MG63 (cell line): ENCODE measurements at regions not wholly inside any gene's neighbourhood (a gene's known extent, or its start where the extent isn't known, plus 50 kb on each side); places are given as distances from the start of the nearest gene placed in this dataset.

ENCODE experiments used
- DNase-seq: peaks from one replicate; pipeline ENCODE4 v3.0.0-alpha.2; 2020
- H3K27me3 ChIP-seq: fragments of 250-450 bp; sonication (Bioruptor Pico); 2 replicates; pipeline ENCODE4 v1.5.1; 2020; ENCODE audit warnings: mild to moderate bottlenecking, moderate library complexity
- H3K36me3 ChIP-seq: fragments of 250-450 bp; sonication (Bioruptor Pico); 2 replicates; pipeline ENCODE4 v1.5.1; 2020; ENCODE audit warnings: mild to moderate bottlenecking, moderate library complexity
- H3K4me3 ChIP-seq: fragments of 250-450 bp; sonication (Bioruptor Pico); 2 replicates; pipeline ENCODE4 v1.5.1; 2020; ENCODE audit warnings: mild to moderate bottlenecking, moderate library complexity
- H3K9me3 ChIP-seq: fragments of 250-450 bp; sonication (Bioruptor Pico); 2 replicates; pipeline ENCODE4 v1.5.1; 2020; ENCODE audit warnings: mild to moderate bottlenecking, moderate library complexity

GRCh38 chr1:56425494-56426037, 153.8 kb downstream of the PLPP3 start:
- Histone ChIP-seq H3K36me3 (no peaks in the 10 kb centered on the region; the same call in 1 of the 2 replicates), H3K9me3 (no peaks in the 10 kb centered on the region), H3K4me3 (no peak overlapping the region), H3K27me3 (no peaks in the 10 kb centered on the region)
- DNase-seq, result no peak

GRCh38 chr1:56424744-56425493, 154.4 kb downstream of the PLPP3 start:
- Histone ChIP-seq H3K36me3 (no peaks in the 10 kb centered on the region; the same call in 1 of the 2 replicates), H3K9me3 (no peaks in the 10 kb centered on the region), H3K27me3 (no peaks in the 10 kb centered on the region), H3K4me3 (no peak overlapping the region)
- peak; percentile 58 for DNase-seq

GRCh38 chr1:56423716-56424115, 155.6 kb downstream of the PLPP3 start:
- no peaks in the 10 kb centered on the region for H3K27me3 ChIP-seq
- no peak for DNase-seq
- H3K9me3 ChIP-seq, result no peaks in the 10 kb centered on the region
- no peaks in the 10 kb centered on the region; the same call in 1 of the 2 replicates for H3K36me3 ChIP-seq
- H3K4me3 ChIP-seq, result no peak overlapping the region

GRCh38 chr1:56418151-56418631, 161.2 kb downstream of the PLPP3 start:
- Histone ChIP-seq H3K36me3 (no peaks in the 10 kb centered on the region), H3K27me3 (no peaks in the 10 kb centered on the region), H3K9me3 (no peaks in the 10 kb centered on the region), H3K4me3 (no peak overlapping the region)
- no peak for DNase-seq

- no peaks in the 10 kb centered on the region for H3K9me3 ChIP-seq
- no peaks in the 10 kb centered on the region for H3K27me3 ChIP-seq
- H3K4me3 ChIP-seq, result no peak overlapping the region
- DNase-seq, result no peak
- no peaks in the 10 kb centered on the region for H3K36me3 ChIP-seq
Observed at GRCh38 chr1:56417646-56418045, 161.7 kb downstream of the PLPP3 start.

GRCh38 chr1:56416495-56416894, 162.9 kb downstream of the PLPP3 start:
- no peaks in the 10 kb centered on the region for H3K27me3 ChIP-seq
- H3K4me3 ChIP-seq, result no peak overlapping the region
- no peaks in the 10 kb centered on the region for H3K36me3 ChIP-seq
- no peak for DNase-seq
- H3K9me3 ChIP-seq, result no peaks in the 10 kb centered on the region

GRCh38 chr1:56415720-56416119, 163.6 kb downstream of the PLPP3 start:
- H3K36me3 ChIP-seq, result no peaks in the 10 kb centered on the region
- no peaks in the 10 kb centered on the region for H3K27me3 ChIP-seq
- no peaks in the 10 kb centered on the region for H3K9me3 ChIP-seq
- H3K4me3 ChIP-seq, result no peak overlapping the region
- no peak for DNase-seq

GRCh38 chr1:56415258-56415657, 164.1 kb downstream of the PLPP3 start:
- Histone ChIP-seq H3K36me3 (no peaks in the 10 kb centered on the region), H3K27me3 (no peaks in the 10 kb centered on the region), H3K4me3 (no peak overlapping the region), H3K9me3 (no peaks in the 10 kb centered on the region)
- DNase-seq, result no peak

GRCh38 chr1:56414728-56415224, 164.6 kb downstream of the PLPP3 start:
- no peaks in the 10 kb centered on the region for H3K27me3 ChIP-seq
- no peaks in the 10 kb centered on the region for H3K9me3 ChIP-seq
- DNase-seq, result no peak
- no peaks in the 10 kb centered on the region for H3K36me3 ChIP-seq
- H3K4me3 ChIP-seq, result no peak overlapping the region

- DNase-seq, result no peak
- Histone ChIP-seq H3K27me3 (no peaks in the 10 kb centered on the region), H3K4me3 (no peak overlapping the region), H3K36me3 (no peaks in the 10 kb centered on the region), H3K9me3 (no peaks in the 10 kb centered on the region)
Observed at GRCh38 chr1:56413671-56414199, 165.6 kb downstream of the PLPP3 start.

- Histone ChIP-seq H3K27me3 (no peaks in the 10 kb centered on the region), H3K36me3 (no peaks in the 10 kb centered on the region), H3K9me3 (no peaks in the 10 kb centered on the region), H3K4me3 (no peak overlapping the region)
- peak; percentile 10 for DNase-seq
Observed at GRCh38 chr1:56411484-56412180, 167.7 kb downstream of the PLPP3 start.

GRCh38 chr1:56411021-56411420, 168.3 kb downstream of the PLPP3 start:
- H3K9me3 ChIP-seq, result no peaks in the 10 kb centered on the region
- no peaks in the 10 kb centered on the region for H3K36me3 ChIP-seq
- H3K27me3 ChIP-seq, result no peaks in the 10 kb centered on the region
- no peak for DNase-seq
- H3K4me3 ChIP-seq, result no peak overlapping the region

GRCh38 chr1:56410405-56410804, 169.0 kb downstream of the PLPP3 start:
- no peak for DNase-seq
- no peaks in the 10 kb centered on the region for H3K36me3 ChIP-seq
- no peaks in the 10 kb centered on the region for H3K9me3 ChIP-seq
- H3K27me3 ChIP-seq, result no peaks in the 10 kb centered on the region
- H3K4me3 ChIP-seq, result no peak overlapping the region

- Histone ChIP-seq H3K27me3 (no peaks in the 10 kb centered on the region), H3K9me3 (no peaks in the 10 kb centered on the region), H3K4me3 (no peak overlapping the region), H3K36me3 (no peaks in the 10 kb centered on the region)
- no peak for DNase-seq
Observed at GRCh38 chr1:56409112-56409691, 170.2 kb downstream of the PLPP3 start.

GRCh38 chr1:56406821-56407220, 172.5 kb downstream of the PLPP3 start:
- Histone ChIP-seq H3K9me3 (no peaks in the 10 kb centered on the region), H3K4me3 (no peak overlapping the region), H3K36me3 (no peaks in the 10 kb centered on the region), H3K27me3 (no peaks in the 10 kb centered on the region)
- DNase-seq, result no peak

- no peak for DNase-seq
- H3K36me3 ChIP-seq, result no peaks in the 10 kb centered on the region
- H3K27me3 ChIP-seq, result no peaks in the 10 kb centered on the region
- H3K9me3 ChIP-seq, result 0 out of 2 replicates have a peak, but pooled peaks cover 1% of the 10 kb centered on the region
- no peak overlapping the region for H3K4me3 ChIP-seq
Observed at GRCh38 chr1:56404561-56405030, 174.8 kb downstream of the PLPP3 start.

- no peak overlapping the region for H3K4me3 ChIP-seq
- 0 out of 2 replicates have a peak, but pooled peaks cover 1% of the 10 kb centered on the region for H3K9me3 ChIP-seq
- no peaks in the 10 kb centered on the region for H3K36me3 ChIP-seq
- DNase-seq, result no peak
- H3K27me3 ChIP-seq, result no peaks in the 10 kb centered on the region
Observed at GRCh38 chr1:56404066-56404465, 175.3 kb downstream of the PLPP3 start.
